GM21529 (cell line): ENCODE measurements at regions not wholly inside any gene's neighbourhood (a gene's known extent, or its start where the extent isn't known, plus 50 kb on each side); places are given as distances from the start of the nearest gene placed in this dataset.

Experiments
- ATAC-seq: cut with Tn5 transposase; IDR thresholded peaks from one replicate; pipeline ENCODE4 v1.9.1; 2021; ENCODE audit not compliant: unreplicated experiment

- ATAC-seq = no peak
Observed at GRCh38 chr5:88545338-88545737, 276.7 kb upstream of the TMEM161B start.

GRCh38 chr5:88544671-88545070 is 276.0 kb upstream of the TMEM161B start:
- ATAC-seq = no peak

GRCh38 chr5:88544136-88544645 is 275.5 kb upstream of the TMEM161B start:
- no peak for ATAC-seq

DNA sequence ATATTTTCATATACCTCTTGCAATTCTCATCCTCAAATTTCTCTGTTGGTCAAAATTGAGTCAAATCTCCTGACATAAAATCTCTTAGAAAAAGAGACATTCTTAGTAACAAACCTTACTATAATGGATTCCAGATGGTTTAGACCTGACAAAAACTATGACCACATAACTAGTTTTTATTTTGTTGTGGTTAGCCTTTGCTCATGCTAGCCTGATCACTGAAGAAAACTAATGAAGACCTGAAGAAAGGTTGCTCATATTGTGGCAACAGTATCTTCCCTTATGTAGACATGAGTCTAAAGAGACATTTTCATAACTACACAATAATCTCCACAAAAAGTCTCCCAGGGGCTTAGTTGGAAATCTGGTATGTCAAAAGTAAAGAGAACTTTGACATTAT is 274.1 kb upstream of the TMEM161B start:
- no peak for ATAC-seq

DNA sequence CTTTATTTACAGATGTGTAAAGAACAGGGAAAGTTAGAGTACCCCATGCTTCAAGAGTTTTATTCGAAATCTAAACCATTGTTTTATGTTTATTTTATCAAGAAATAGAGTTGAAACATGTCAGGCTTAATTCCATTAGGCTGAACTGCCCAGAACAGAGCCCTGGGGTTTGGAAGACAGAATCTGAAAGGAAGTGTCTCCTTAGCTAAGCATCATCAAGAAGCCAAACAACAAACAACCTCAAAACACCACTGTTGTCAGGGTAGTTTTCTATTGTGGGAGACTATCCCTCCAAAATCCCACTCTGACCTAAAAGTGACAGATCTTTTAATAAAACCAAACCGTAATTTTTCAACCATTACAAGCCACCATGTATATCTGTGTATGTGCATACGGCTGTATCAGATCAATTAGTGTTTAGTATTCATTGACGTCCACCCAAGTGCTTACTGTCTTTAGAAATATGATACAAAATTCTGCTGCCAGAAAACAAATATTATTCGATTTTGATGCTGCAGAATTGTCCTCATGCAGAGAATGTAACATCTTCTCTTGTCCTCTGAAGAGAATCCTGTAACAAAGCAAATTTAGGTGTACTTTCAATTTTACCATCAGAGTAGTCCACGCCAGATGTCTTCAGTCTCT is 271.9 kb upstream of the TMEM161B start:
- ATAC-seq = no peak

DNA sequence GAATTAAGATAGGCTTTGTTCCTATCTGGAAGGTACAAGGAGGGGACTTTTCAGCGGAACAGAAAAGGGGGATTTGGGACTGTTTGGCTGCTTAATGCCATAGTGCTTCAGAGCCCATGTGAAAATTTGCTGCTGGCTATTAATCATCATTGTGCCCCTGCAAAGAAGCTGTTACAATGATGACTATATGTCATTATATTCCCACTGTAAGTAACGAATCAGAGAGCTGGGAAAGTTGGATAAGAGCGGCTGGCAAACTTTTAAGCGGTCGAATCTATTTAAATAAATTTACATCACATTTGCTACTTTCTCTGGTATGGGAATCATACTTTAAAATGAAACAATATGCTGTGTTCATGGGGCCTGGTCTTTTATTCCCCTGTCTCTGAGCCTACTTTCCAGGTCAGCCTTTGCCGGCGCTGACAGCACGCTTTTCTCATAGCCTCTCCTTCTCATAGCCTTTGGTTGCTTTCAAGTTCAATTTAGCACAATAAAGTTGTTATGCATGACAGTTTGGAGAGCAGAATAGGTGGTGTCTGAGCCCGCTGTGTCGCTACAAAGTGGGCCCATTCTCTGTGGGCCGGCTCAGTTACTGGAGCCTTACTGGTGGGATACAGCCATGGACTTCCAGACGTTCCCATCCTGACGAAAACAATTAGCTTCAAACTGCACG is 271.2 kb upstream of the TMEM161B start:
- no peak for ATAC-seq

DNA sequence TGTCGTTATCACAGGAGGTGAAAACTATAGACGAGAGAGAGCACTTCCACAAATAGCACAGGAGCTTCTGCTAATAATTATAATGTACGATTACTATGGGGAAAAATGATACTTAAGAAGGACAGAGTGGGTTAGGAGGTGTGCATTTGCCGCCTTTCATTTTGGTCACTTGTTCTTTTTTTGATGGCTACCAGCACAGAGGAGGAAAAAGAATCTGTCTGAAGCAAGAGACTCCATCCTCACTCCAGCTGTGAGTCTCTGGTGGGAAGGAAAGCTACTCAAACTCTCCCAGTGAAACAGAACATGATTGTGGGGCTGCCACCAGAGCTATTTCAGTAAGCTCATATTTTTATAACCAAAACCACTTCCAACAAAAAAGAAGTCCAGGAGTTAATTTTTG is 270.4 kb upstream of the TMEM161B start:
- no peak for ATAC-seq

GRCh38 chr5:88536146-88536545 is 267.5 kb upstream of the TMEM161B start:
- ATAC-seq = no peak

GRCh38 chr5:88524941-88525340 is 256.3 kb upstream of the TMEM161B start:
- ATAC-seq = no peak

GRCh38 chr5:88519066-88519465 is 250.4 kb upstream of the TMEM161B start:
- ATAC-seq = no peak

GRCh38 chr5:88518131-88519016 is 249.7 kb upstream of the TMEM161B start:
- no peak for ATAC-seq

DNA sequence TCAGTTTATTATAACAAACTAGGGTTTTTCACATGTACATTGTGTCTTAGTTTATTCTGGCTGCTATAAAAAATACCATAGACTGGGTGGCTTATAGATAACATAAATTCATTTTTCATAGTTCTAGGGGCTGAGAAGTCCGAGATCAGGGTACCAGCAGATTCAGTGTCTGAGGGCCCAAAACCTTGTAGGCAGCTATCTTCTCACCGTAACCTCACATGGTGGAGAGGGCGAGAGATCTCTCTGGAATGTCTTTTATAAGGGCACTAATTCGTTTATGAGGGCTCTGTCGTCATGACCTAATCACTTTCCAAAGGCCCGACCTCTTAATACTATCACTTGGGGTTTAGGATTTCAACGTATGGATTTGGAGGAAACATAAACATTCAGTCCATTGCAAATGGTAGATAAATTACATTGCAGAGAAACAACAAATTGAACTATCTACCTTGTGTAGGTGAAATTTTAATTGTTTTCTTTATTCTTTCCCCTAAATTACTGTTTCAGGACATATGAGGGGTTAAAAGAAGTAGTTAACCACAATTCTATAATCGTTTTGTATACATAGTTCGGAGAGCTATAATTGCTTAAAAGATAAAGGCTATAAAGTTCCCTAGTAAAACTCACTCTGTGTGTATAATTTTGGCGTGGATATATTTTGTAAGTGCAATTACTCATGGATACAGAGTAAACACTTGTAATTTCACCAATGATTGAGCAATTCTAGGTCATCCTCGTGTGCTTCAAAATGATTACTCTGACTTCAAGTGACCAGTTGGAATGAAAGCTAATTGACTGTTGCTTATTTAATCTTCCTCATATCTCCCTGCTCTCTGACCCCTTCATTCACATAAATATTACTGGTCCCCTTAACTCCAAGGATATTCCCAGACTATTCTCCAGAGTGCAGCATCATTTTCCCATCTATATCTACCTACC is 247.5 kb upstream of the TMEM161B start:
- ATAC-seq = no peak

DNA sequence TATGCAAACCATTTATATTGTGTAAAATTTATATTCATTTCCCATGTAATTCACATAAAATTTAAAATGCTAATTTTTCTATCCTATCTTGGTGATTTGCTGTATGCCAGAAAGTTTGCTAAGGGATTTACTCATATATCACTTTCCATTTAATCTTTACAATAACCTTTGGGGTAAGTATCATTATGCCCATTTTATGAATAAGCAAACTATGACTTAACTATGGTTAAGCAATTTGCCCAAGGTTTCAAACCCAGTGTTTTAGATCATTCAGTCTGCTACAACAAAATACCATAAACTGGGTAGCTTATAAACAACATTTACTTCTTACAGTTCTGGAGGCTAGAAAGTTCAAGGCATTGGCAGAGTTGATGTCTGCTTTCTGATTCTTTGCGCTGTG is 246.4 kb upstream of the TMEM161B start:
- no peak for ATAC-seq

GRCh38 chr5:88509403-88509802 is 240.8 kb upstream of the TMEM161B start:
- ATAC-seq = no peak

DNA sequence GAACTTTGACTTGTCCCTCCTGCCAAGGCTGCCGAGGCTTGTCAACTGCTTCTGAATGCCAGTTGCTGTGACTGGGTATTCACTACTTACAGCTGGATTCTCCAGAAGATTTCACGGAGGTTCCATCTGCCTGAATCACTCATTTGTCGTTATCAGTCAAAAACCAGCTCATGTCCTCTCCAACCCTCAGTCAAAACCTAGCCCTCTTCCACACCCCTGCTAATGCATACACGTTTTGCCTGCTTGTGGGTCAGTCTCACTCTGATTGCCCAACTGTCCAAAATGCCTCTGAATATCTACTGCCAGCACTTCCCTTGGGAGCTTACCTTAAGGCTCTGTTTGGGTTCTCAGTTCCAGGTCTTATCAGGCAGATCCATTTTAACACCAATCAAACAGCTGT is 238.6 kb upstream of the TMEM161B start:
- no peak for ATAC-seq

GRCh38 chr5:88503406-88503805 is 234.8 kb upstream of the TMEM161B start:
- ATAC-seq = no peak

DNA sequence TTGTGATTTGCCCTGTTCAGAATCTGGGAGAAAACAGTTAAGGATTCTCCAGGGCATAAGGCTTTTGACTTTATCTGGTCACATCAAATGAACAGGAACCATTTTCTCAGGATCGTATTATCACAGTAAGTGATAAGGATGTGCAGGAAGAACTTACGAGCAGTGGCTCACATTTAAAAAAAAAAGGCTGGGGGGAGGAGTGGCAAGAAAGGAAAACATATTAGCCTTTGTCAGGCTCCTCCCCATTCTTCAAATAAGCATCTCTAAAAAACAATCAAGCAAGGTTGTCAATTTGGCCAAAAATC is 234.3 kb upstream of the TMEM161B start:
- no peak for ATAC-seq

DNA sequence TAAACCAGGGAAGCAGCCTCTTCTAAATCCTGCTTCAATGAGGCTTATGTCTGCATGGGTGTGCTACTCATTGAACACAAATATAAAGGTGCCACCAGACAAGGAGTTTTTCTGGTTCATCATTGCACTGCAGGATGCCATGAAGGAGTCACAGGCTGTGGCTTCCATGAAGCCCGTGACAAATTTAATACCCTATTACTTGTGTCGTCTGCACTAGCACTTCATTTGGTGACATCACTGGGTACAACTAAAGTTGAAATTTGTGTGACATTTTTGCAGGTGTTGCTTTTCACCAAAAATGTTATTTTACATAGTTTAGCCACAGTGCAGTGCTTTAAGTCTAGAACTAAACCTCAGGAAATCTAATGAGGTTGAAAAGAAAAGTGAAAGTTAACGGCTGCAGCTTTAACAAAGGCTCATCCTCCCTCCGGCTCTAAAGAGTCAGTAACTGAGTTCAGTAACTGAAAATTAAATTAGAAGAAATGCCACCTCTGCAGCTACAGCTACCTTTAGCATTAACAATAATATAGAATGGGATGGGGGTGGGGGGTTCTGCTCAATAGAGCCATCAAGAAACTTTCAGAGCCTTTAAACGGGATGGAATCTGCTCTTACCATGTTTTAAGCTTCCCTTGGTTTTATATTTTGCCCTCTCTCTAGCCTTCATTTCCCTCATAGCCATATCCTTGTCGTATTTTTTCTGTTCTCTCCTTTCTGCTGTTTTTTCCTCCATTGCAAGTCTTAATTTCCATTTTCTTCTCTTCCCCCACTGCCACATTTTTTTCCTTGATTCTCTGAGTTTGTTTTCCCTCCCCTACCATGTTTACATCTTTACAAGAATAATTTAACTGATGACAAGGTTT is 233.8 kb upstream of the TMEM161B start:
- peak; percentile 91 for ATAC-seq

DNA sequence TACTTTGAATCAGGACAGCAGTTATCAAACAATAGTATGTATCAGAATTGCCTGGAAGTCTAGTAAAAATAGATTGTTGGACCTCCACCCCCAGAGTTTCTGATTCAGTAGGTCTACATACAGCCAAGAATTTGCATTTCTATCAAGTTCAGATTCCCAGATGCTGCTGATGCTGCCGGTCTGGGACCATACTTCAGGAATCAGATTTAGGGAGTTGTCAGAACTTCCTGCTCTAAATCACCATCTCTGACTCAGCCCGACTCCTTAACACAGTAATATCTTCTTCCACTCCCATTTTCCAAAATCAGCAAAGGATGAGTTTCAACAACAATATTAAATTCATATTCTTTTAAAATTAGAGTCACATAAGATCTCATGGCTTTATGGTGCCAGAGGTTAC is 227.2 kb upstream of the TMEM161B start:
- ATAC-seq = no peak

DNA sequence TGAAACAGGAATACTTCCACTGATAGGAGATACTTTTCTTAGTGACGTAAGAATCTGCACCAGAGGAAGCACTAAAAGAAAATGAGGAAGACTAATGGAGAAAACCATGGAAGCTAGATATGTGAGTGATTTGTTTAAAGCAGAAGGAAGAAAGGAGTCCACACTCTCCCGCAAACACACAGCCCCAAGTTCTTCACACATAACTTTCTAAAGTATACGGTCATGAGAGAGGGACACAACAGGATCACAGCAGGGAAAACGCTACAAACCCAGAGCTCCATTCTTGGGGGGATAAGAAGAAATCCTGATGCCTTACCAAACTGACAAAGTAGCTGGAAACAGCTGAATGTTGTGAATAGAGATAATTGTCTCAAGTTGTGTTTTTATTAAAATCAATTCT is 222.2 kb upstream of the TMEM161B start:
- ATAC-seq = no peak
